Type B pancreatic cell (in vitro differentiated cells): ENCODE measurements at regions not wholly inside any gene's neighbourhood (a gene's known extent, or its start where the extent isn't known, plus 50 kb on each side); places are given as distances from the start of the nearest gene placed in this dataset.

Experiments used
- DNase-seq: peaks from one replicate; pipeline ENCODE4 v3.0.0; 2021; ENCODE audit warnings: mixed read lengths; ENCODE audit not compliant: unreplicated experiment; ENCODE audit errors: extremely low spot score
- H3K27ac Mint-ChIP-seq: 2 replicates; pipeline ENCODE4 v1.8.0; 2021; ENCODE audit warnings: mild to moderate bottlenecking, mixed read lengths
- H3K27me3 Mint-ChIP-seq: 2 replicates; pipeline ENCODE4 v1.8.0; 2021; ENCODE audit warnings: mixed read lengths
- H3K36me3 Mint-ChIP-seq: 2 replicates; pipeline ENCODE4 v1.8.0; 2021; ENCODE audit warnings: mixed read lengths
- H3K4me1 Mint-ChIP-seq: one replicate; pipeline ENCODE4 v1.8.0; 2021; ENCODE audit warnings: mixed read lengths; ENCODE audit not compliant: unreplicated experiment
- H3K4me3 Mint-ChIP-seq: 2 replicates; pipeline ENCODE4 v1.8.0; 2021; ENCODE audit warnings: mild to moderate bottlenecking, mixed read lengths
- H3K9me3 Mint-ChIP-seq: 2 replicates; pipeline ENCODE4 v1.8.0; 2021; ENCODE audit warnings: mixed read lengths
- TF ChIP-seq, protein P1 (sequence below): fragments of 200-600 bp; sonication (generic); conservative IDR thresholded peaks from 2 replicates; pipeline ENCODE4 v1.5.0; 2021; ENCODE audit warnings: antibody characterized with exemption, mild to moderate bottlenecking

DNA sequence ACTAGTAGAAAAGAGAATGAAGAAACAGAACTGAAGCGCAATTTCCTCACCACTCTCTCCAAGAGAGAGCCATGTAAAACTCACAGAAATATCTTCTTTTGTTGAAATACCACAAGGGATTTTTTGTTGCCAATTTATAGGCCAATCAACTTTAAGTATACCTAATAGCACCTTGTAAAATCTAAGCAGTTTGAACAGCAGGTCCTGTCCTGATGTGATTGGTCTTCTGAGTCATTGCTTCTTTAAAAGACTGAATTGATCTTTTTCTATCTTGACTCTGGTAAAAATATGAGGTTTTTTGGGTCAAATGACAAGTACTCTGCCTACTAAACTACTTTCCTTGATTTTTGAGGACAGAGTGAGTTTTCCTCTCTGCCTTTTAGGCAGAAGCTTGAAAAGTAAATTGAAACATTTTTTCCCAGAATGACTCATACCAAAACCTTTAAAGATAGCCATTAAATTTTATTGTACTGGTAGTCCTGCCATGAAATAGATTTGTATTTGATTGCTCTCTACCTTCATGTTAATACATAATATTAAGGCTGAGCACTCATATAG is 343.9 kb upstream of the CBLB start:
- H3K9me3 Mint-ChIP-seq, result no peaks in the 10 kb centered on the region
- no peak for DNase-seq
- no peak overlapping the region for H3K4me3 Mint-ChIP-seq
- no peaks in the 10 kb centered on the region for H3K27me3 Mint-ChIP-seq
- H3K27ac Mint-ChIP-seq, result no peak overlapping the region
- H3K36me3 Mint-ChIP-seq, result no peaks in the 10 kb centered on the region
- peaks cover 4% of the 10 kb centered on the region for H3K4me1 Mint-ChIP-seq
- TF ChIP-seq, protein P1, sequence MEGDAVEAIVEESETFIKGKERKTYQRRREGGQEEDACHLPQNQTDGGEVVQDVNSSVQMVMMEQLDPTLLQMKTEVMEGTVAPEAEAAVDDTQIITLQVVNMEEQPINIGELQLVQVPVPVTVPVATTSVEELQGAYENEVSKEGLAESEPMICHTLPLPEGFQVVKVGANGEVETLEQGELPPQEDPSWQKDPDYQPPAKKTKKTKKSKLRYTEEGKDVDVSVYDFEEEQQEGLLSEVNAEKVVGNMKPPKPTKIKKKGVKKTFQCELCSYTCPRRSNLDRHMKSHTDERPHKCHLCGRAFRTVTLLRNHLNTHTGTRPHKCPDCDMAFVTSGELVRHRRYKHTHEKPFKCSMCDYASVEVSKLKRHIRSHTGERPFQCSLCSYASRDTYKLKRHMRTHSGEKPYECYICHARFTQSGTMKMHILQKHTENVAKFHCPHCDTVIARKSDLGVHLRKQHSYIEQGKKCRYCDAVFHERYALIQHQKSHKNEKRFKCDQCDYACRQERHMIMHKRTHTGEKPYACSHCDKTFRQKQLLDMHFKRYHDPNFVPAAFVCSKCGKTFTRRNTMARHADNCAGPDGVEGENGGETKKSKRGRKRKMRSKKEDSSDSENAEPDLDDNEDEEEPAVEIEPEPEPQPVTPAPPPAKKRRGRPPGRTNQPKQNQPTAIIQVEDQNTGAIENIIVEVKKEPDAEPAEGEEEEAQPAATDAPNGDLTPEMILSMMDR, result no peak

DNA sequence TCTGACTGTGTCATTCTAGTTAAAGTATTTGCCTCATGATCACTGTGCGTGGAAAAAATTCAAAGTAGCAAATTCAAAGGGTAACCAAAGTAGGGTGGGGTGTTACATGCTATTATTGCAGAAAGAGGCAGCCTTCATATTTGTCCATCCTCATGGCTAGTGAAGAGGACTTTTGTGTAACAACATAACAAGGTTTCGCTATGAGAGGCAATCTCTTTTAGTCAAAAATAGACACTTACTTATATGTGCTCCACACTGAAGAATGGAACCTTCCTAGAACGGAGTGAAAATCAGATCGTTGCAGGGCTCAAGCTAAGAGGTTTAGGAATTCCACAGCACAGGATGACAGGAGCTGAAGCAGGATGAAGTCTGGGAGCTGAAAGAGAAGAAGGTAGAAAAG is 345.1 kb upstream of the CBLB start:
- H3K4me1 Mint-ChIP-seq, result peaks cover 4% of the 10 kb centered on the region
- no peak overlapping the region for H3K4me3 Mint-ChIP-seq
- no peak for DNase-seq

DNA sequence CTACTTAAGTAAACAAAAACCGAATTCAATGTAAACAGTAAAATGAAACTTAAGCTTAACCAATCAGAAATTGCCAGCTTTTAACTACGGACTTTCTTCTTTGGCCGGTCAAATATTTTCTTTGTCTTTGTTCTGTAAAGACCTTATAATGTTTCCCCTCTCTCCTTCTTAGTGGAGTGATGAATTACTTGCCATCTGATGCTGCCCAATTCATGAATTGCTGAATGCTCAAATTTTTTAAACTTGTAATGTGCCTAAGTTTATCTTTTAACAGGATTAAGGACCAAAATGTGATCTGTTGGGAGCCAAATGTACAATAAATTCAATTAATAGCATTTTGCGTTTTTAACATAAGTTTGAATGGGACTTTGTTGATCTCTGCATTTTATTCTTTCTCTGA is 345.8 kb upstream of the CBLB start:
- no peak overlapping the region for H3K27ac Mint-ChIP-seq
- no peak for DNase-seq
- H3K4me3 Mint-ChIP-seq, result no peak overlapping the region
- no peaks in the 10 kb centered on the region for H3K9me3 Mint-ChIP-seq
- no peaks in the 10 kb centered on the region for H3K27me3 Mint-ChIP-seq
- H3K36me3 Mint-ChIP-seq, result no peaks in the 10 kb centered on the region
- TF ChIP-seq, protein P1, result no peak
- peaks cover 4% of the 10 kb centered on the region for H3K4me1 Mint-ChIP-seq

More for the DNA sequence above, 345.1 kb upstream of the CBLB start:
- Mint-ChIP-seq H3K27me3 (no peaks in the 10 kb centered on the region), H3K27ac (no peak overlapping the region), H3K36me3 (no peaks in the 10 kb centered on the region), H3K9me3 (no peaks in the 10 kb centered on the region)
- TF ChIP-seq, protein P1, result no peak

DNA sequence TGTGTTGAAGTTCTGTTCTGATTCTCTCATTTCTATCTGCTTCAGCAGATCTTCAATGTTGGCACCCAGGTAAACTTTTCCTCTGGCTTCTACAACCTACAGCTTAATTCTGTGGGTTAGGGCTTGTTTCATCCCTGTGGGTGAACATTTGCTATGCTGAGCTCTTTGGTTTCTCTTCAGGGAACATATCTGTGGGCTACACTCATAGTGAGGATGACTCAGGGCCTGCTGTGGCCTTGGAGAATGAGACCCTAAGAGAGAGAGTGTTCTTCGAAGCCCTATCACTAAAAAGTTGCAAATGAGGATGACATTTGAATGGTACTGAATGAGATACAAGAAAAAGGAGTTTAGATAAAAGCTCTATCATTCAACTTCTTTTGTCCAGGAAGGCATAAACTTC is 346.2 kb upstream of the CBLB start:
- Mint-ChIP-seq H3K4me1 (peaks cover 4% of the 10 kb centered on the region), H3K27me3 (no peaks in the 10 kb centered on the region), H3K9me3 (peaks cover 2% of the 10 kb centered on the region), H3K4me3 (no peak overlapping the region), H3K36me3 (no peaks in the 10 kb centered on the region), H3K27ac (no peak overlapping the region)
- DNase-seq, result no peak
- TF ChIP-seq, protein P1, result no peak

DNA sequence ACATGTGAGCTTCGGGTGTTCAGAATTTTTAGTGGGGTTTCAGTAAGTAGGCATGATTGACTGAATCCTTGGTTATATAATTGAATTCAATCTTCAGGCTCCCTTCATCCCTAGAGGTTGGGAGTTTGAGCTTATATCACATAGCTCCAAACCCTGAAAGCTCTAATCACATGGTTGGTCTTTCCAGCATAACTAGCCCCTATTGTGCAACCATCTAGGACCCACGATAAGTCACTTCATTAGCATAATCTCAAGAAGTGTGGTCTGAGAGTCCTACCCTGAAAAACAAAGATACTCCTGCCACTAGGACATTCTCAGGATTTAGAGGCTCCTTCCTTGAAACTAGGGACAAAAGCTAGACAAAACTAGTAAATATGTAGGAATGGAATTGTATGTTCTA is 348.9 kb upstream of the CBLB start:
- no peak overlapping the region for H3K27ac Mint-ChIP-seq
- TF ChIP-seq, protein P1, result no peak
- H3K36me3 Mint-ChIP-seq, result no peaks in the 10 kb centered on the region
- peaks cover 4% of the 10 kb centered on the region for H3K4me1 Mint-ChIP-seq
- H3K9me3 Mint-ChIP-seq, result peaks cover 13% of the 10 kb centered on the region
- DNase-seq, result no peak
- H3K27me3 Mint-ChIP-seq, result no peaks in the 10 kb centered on the region
- H3K4me3 Mint-ChIP-seq, result no peak overlapping the region

DNA sequence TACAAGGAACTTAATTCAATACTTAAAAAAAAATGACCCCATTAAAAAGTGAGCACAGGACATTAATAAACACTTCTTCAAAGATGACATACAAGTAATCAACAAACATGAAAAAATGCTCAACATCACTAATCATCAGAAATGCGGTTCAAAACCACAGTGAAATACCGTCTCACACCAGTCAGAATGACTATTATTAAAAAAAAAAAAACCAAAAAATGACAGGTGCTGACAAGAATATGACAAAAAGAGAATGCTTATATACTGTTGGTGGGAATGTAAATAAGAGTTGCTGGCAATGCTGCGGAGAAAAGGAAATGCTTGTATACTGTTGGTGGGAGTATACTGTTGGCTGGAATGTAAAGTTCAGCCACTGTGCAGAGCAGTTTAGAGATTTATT is 358.3 kb upstream of the CBLB start:
- no peaks in the 10 kb centered on the region for H3K36me3 Mint-ChIP-seq
- TF ChIP-seq, protein P1, result no peak

More for the DNA sequence above, 358.3 kb upstream of the CBLB start:
- DNase-seq, result no peak
- no peaks in the 10 kb centered on the region for H3K4me1 Mint-ChIP-seq
- H3K27ac Mint-ChIP-seq, result no peak overlapping the region
- H3K4me3 Mint-ChIP-seq, result no peak overlapping the region
- no peaks in the 10 kb centered on the region for H3K27me3 Mint-ChIP-seq
- H3K9me3 Mint-ChIP-seq, result peaks cover 6% of the 10 kb centered on the region
